NCI-H226 (cell line): ENCODE measurements at regions not wholly inside any gene's neighbourhood (a gene's known extent, or its start where the extent isn't known, plus 50 kb on each side); places are given as distances from the start of the nearest gene placed in this dataset.
"Not testable (repeated sequence)": the region's sequence is repeated elsewhere in the genome, so short reads cannot be mapped to it uniquely, and the experiment has no call there.

Experiments
- DNase-seq: peaks from one replicate; pipeline ENCODE4 v3.0.0-alpha.2; 2015

DNA sequence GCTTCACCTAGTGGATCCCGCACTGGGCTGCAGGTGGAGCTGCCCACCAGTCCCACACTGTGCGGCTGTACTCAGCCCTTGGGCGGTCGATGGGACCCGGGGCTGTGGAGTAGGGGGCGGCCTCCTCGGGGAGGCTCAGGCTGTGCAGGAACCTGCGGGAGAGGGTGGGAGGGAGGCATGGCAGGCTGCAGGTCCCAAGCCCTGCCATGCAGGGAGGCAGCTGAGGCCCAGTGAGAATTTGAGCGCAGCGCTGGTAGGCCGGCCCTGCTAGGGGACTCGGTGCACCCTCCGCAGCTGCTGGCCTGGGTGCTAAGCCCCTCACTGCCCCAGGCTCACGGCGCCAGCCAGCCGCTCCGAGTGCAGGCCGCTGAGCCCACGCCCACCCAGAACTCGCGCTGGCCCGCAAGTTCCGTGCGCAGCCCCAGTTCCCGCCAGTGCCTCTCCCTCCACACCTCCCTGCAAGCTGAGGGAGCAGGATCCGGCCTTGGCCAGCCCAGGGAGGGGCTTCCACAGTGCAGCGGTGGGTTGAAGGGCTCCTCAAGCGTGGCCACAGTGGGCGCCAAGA is 1407.6 kb downstream of the EPHA7 start:
- DNase-seq: no peak

- no peak for DNase-seq
Measured at GRCh38 chr6:92008757-92009502, 1410.4 kb downstream of the EPHA7 start.

DNA sequence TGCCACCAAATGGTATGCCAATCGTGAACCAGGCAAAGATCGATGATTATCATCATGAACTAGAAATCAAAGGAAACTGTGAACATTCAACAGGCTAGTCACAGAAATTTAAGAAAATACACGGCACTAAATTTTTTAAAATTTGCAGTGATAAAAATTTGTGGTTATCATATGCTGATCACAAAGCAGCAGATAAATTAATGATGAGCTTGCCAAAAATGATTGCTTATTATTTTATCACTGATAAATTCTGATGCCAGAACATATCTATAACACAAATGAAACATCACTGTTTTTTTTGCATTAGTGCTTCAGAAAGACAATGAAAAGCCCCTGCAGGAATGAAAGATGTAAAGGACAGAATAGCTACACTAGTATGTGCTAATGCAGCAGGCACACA is 1413.2 kb upstream of the MAP3K7 start:
- DNase-seq: no peak

DNA sequence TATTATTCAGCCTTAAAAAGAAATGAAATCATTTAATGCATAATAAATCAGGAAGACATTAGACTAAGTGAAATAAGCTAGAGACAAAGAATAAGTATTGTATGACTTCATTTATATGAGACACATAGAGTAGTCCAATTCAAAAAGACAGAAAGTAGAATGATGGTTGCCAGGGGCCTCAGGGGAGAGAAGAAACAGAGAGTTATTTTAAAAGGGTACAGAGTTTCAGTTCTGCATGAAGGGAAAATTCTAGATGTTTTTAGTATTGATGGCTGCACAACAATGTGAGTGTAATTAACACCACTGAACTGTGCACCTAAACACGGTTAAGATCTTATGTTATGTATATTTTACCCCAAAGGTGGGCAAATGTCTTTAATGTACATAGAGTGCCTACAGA is 1407.9 kb upstream of the MAP3K7 start:
- no peak for DNase-seq

DNA sequence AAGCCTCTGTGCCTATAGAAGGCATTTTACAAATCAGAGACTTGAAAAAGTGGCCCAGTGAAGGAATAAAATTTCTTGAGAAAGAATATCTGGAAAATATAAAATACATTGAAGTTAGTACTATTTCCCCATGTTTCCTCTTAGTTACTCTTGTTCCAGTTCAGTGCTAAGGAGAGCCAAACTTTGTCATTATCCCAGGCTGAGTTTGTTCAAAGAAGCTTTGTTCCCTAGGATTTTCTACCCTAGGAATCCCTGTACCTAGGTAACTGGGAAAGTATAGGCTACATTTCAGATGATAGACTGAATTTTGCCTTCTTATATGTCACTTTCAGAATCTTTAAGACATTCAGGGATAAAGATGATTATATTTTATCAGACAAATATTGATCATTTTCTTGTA is 1395.7 kb upstream of the MAP3K7 start:
- DNase-seq: no peak

GRCh38 chr6:91976797-91977196 is 1389.9 kb upstream of the MAP3K7 start:
- DNase-seq: peak; percentile 21

- DNase-seq: no peak
Measured at GRCh38 chr6:91970700-91971099, 1383.8 kb upstream of the MAP3K7 start.

- DNase-seq: no peak
Measured at GRCh38 chr6:91965872-91966271, 1379.0 kb upstream of the MAP3K7 start.

DNA sequence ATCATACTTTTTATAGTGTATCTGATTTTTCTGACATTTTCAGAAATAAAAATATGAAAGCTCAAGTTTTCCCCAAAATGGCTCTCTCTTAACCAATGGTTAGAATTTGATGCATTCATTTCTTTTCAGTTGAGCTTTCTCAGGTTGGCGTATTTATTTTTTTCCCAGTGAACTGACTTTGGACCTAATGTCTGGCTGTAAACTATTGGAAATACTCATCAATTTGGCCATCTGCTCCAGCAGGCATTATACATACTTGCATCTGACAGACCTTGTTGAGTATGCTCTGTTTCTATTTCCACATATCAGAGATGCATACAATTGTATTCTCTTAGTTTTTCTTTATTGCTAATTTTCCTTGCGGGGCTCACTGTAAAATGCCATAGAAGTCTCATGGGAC is 1374.8 kb upstream of the MAP3K7 start:
- DNase-seq: no peak

DNA sequence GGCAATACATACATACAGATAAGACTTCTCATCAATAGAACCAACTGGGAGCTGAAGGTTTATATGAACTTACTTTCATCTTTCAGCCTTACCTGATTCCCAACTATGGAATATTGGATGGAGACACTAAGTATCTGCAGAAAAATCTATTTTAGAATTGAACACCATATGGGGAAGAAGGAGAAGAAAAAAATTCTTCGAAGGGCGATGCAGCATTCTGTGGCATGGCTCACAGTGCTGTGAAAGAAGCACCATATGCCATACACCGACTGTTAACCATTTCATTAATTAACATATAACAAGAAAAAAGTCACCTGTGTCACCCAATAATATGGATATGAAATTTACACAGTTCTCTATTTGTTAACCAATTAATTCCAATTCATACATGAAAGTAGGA is 1374.4 kb upstream of the MAP3K7 start:
- DNase-seq: no peak

GRCh38 chr6:91941838-91942237 is 1355.0 kb upstream of the MAP3K7 start:
- DNase-seq: no peak

GRCh38 chr6:91940801-91941200 is 1353.9 kb upstream of the MAP3K7 start:
- DNase-seq: no peak

GRCh38 chr6:91926827-91927226 is 1340.0 kb upstream of the MAP3K7 start:
- DNase-seq: no peak

DNA sequence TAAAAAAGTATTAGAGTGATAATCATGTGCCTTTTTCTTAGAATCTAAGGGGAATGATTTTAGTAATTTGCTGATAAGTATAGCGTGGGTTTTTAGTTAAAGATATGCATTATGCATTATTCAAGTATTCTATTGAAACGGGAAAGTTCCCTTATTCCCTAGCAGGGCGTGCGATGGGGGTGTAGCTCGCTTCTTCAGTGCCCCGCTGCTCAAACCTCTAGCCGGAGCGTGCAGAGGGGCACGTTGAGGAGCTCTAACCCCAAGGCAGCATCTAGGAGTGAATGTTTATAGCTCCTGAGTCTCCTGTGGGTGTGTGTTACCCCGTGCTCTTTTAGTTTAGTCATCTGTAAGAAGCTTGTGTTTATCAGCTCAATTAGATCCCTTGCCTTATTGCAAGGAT is 1339.5 kb upstream of the MAP3K7 start:
- DNase-seq: no peak

GRCh38 chr6:91911945-91912344 is 1325.1 kb upstream of the MAP3K7 start:
- no peak for DNase-seq

DNA sequence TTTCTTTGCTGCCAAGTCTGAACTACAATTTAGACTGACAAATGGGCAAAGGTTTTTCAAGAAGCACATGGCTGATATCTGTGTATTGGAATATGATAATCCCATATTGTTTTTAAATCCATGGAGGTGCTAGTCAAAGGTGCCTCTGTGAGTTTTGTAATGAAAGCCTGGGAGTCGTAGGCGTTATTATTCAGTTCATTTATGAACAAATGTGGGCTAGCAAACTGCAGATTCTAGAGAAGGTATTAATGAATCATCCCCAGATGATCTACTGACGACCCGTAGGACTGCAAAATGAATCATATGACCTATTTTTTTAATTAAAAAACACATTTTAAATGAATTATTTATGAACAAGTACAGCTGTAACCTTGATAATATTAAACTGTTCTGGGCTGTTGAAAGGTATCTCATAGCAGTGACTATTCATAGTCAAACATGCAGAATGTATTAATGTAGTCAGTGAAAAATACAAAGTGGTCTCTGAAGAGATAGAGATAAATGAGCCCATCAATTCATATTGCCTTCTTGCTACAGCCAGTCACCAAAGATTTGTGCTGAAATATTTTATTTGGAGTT is 1317.8 kb upstream of the MAP3K7 start:
- DNase-seq: no peak

DNA sequence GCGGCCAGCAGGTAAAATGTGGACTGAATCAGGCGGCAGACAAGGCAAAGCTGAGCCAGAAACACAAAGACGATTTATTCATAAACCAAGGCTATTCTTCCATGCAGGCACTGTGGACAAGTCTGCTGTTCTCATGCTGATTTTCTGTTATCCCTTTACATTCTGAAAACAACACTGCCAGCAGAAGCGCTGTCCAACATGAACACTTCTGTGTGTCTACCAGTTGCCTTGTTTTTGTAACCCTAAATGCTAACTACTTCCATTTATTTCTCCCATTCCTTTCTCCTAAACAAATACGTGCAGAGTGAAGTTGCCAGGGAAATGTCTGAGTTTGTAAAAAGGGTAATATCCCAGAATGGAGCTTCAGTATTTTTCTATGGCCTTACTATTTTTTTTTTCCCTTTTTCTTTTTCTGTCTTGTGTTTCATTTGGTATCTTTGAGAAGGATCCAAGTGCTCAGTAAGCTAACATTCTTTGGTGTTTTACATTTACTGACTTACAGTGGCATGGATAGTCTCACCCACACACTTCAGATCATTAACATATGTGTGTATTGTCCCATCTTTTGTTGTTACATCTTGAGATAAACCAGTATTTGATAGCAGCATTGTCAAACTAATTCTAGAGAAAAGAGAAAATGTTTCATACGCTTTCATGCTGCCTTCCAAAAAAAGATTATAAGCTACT is 1308.9 kb upstream of the MAP3K7 start:
- DNase-seq: no peak

DNA sequence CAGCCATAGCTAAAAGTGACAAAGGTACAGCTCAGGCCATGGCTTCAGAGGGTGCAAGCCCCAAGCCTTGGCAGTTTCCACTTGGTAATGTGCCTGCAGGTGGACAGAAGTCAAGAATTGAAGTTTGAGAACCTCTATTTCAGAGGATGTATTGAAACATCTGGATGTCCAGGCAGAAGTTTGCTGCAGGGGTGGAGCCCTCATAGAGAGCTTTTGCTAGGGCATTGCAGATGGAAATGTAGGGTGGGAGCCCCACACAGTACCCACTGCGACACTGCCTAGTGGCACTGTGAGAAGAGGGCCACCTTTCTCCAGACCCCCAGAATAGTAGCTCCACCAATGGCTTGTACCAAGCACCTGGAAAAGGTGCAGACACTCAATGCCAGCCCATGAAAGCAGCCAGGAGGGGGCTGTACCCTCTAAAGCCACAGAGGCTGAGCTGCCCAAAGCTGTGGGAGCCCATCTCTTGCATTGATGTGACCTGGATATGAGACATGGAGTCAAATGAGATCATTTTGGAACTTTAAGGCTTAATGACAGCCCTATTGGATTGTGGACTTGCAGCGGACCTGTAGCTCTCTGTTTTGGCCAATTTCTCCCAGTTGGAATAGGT is 1299.4 kb upstream of the MAP3K7 start:
- DNase-seq: no peak

DNA sequence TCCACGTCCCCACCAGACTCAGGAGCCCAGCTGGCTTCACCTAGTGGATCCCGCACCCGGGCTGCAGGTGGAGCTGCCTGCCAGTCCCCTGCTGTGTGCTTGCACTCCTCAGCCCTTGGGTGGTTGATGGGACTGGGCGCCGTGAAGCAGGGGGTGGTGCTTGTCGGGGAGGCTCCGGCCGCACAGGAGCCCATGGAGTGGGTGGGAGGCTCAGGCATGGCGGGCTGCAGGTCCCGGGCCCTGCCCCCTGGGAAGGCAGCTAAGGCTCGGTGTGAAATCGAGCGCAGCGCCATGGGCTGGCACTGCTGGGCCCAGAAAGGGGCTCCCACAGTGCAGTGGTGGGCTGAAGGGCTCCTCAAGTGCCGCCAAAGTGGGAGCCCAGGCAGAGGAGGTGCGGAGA is 1294.9 kb upstream of the MAP3K7 start:
- DNase-seq: not testable (repeated sequence)

- no peak for DNase-seq
Measured at GRCh38 chr6:91879386-91879995, 1292.6 kb upstream of the MAP3K7 start.

DNA sequence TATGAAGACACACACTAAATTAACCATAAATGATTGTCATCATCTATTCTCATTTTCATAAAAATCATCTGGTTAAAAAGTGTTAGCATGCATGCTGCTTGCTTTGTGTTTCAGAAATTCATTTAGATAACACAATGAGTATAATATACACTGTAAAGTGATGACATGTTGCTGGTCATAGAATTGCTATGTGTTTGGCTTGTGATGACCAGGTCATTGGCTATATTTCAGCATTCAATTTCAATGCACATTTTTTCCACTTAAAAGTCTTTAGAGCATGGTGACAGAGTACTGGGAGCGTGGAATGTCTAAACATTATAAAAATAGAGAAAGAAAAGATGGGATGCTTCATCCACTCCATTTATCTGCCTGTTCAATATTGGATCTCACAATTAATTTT is 1291.1 kb upstream of the MAP3K7 start:
- DNase-seq: no peak

- no peak for DNase-seq
Measured at GRCh38 chr6:91874971-91875370, 1288.1 kb upstream of the MAP3K7 start.

DNA sequence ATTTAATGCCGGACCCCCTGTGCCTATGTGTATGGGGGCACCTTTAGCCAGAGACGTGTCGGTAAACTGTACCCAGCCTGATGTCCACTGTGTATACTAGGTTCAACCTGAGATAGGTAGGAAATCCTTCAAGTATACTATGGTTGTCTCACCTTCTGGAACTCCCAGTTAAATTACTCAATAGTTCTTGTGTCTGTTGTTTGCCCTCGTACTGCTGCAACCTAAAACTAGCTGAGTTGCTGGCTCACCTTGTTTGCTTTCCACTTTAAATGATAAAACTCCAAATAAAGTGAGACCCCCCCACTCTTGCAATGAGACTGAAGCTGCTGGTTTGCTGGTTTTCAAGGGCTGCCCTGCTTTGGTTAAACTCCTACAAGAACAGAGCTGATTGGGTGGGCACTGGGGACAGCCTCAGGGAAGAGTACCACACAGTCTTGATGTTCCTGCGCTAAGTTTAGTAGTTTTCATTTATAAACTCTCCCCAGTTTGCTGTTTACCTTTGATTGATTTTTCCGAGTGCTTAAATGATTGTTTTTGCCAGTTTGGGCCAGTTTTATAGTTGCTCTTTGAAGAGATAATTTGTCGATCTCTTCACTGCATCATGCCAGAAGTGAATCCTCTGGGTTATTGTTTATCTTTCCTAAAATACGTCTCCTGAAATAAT is 1281.8 kb upstream of the MAP3K7 start:
- DNase-seq: no peak
